ENCODE measurements at regions not wholly inside any gene's neighbourhood (a gene's known extent, or its start where the extent isn't known, plus 50 kb on each side); places are given as distances from the start of the nearest gene placed in this dataset.
A peak's percentile ranks its signal among the peaks of the same experiment; 100 is the strongest.

GRCh38 chr13:29924482-29925350 lies 74.3 kb upstream of the UBL3 start:
- Histone ChIP-seq H3K4me2 (ENCODE audit: insufficient read depth, low read length, poor library complexity, severe bottlenecking) (no peak overlapping the region), H2AFZ (ENCODE audit: low read length) (no peak overlapping the region), H3K4me3 (ENCODE audit: low read length in 2 of 2) (no peak overlapping the region), H2BK120ac (ENCODE audit: low read depth, low read length) (no peak overlapping the region), H2BK12ac (ENCODE audit: low read length) (no peak overlapping the region), H3K9me3 (replicated peaks in 1 of 2; ENCODE audit: control insufficient read depth in 2 of 2, insufficient read depth in 1 of 2, low read depth in 1 of 2, low read length in 2 of 2) (no peaks in the 10 kb centered on the region), H3K27ac (replicated peaks; ENCODE audit: low read length) (no peak overlapping the region), H3K79me1 (ENCODE audit: low read depth, low read length) (no peaks in the 10 kb centered on the region), H3K23ac (ENCODE audit: low read depth, low read length, poor library complexity) (no peak overlapping the region), H3K14ac (ENCODE audit: low read length) (peak overlapping the region; percentile 22), H4K91ac (ENCODE audit: low read depth, low read length, poor library complexity) (no peak overlapping the region), H3K36me3 (replicated peaks in 1 of 2; ENCODE audit: control insufficient read depth in 2 of 2, insufficient read depth in 2 of 2, low read length in 2 of 2) (no peaks in the 10 kb centered on the region), H3K18ac (ENCODE audit: low read length) (peak overlapping the region; percentile 20), H2AK5ac (ENCODE audit: low read depth, low read length) (peak overlapping the region; percentile 64), H3K4me1 (ENCODE audit: control insufficient read depth in 2 of 2, insufficient read depth in 1 of 2, low read depth in 1 of 2, low read length in 2 of 2) (peaks cover 0 to 19% of the 10 kb centered on the region in 2 donors), H4K8ac (ENCODE audit: low read depth, low read length) (peak overlapping the region; percentile 43), H3K9ac (ENCODE audit: low read depth, low read length, poor library complexity) (no peak overlapping the region), H2BK5ac (ENCODE audit: low read length) (no peak overlapping the region), H3K27me3 (ENCODE audit: control insufficient read depth in 3 of 3, insufficient read depth in 3 of 3, low read depth in 1 of 3, low read length in 3 of 3) (no peaks in the 10 kb centered on the region), H3K4ac (ENCODE audit: low read length) (no peak overlapping the region), H2BK15ac (ENCODE audit: low read length) (peak overlapping the region; percentile 61)
- no peak for DNase-seq (ENCODE audit: low spot score)
- no CpG with 5 or more reads among the region's 12 CpGs for WGBS, 2 donors (ENCODE audit: extremely low coverage in 2 of 2, insufficient read length in 2 of 2, insufficient replicate concordance in 1 of 2)

- DNase-seq (ENCODE audit: low spot score), result no peak
- no peaks in the 10 kb centered on the region for H3K9me3 ChIP-seq (replicated peaks in 1 of 2; ENCODE audit: control insufficient read depth in 2 of 2, insufficient read depth in 1 of 2, low read depth in 1 of 2, low read length in 2 of 2)
- no peak overlapping the region for H3K27ac ChIP-seq (replicated peaks; ENCODE audit: low read length)
- no peak overlapping the region for H3K4me3 ChIP-seq (ENCODE audit: low read length in 2 of 2)
- peak overlapping the region; percentile 44 for H2BK12ac ChIP-seq (ENCODE audit: low read length)
- WGBS, 2 donors (ENCODE audit: extremely low coverage in 2 of 2, insufficient read length in 2 of 2, insufficient replicate concordance in 1 of 2), result no CpG with 5 or more reads among the region's 12 CpGs
- no peaks in the 10 kb centered on the region for H3K27me3 ChIP-seq (ENCODE audit: control insufficient read depth in 3 of 3, insufficient read depth in 3 of 3, low read depth in 1 of 3, low read length in 3 of 3)
- H3K4me1 ChIP-seq (ENCODE audit: control insufficient read depth in 2 of 2, insufficient read depth in 1 of 2, low read depth in 1 of 2, low read length in 2 of 2), result peaks cover 0 to 19% of the 10 kb centered on the region in 2 donors
- H2BK15ac ChIP-seq (ENCODE audit: low read length), result no peak overlapping the region
- no peaks in the 10 kb centered on the region for H3K36me3 ChIP-seq (replicated peaks in 1 of 2; ENCODE audit: control insufficient read depth in 2 of 2, insufficient read depth in 2 of 2, low read length in 2 of 2)
- H3K4ac ChIP-seq (ENCODE audit: low read length), result no peak overlapping the region
- H2AFZ ChIP-seq (ENCODE audit: low read length), result peak overlapping the region; percentile 45
- no peak overlapping the region for H4K91ac ChIP-seq (ENCODE audit: low read depth, low read length, poor library complexity)
- no peak overlapping the region for H3K23ac ChIP-seq (ENCODE audit: low read depth, low read length, poor library complexity)
- no peak overlapping the region for H2AK5ac ChIP-seq (ENCODE audit: low read depth, low read length)
- no peak overlapping the region for H3K14ac ChIP-seq (ENCODE audit: low read length)
- H2BK5ac ChIP-seq (ENCODE audit: low read length), result no peak overlapping the region
- peak overlapping the region; percentile 20 for H3K18ac ChIP-seq (ENCODE audit: low read length)
- H2BK120ac ChIP-seq (ENCODE audit: low read depth, low read length), result no peak overlapping the region
- H3K9ac ChIP-seq (ENCODE audit: low read depth, low read length, poor library complexity), result no peak overlapping the region
- no peaks in the 10 kb centered on the region for H3K79me1 ChIP-seq (ENCODE audit: low read depth, low read length)
- peak overlapping the region; percentile 43 for H4K8ac ChIP-seq (ENCODE audit: low read depth, low read length)
- H3K4me2 ChIP-seq (ENCODE audit: insufficient read depth, low read length, poor library complexity, severe bottlenecking), result no peak overlapping the region
Measured at GRCh38 chr13:29923554-29924481, 73.4 kb upstream of the UBL3 start.

- H3K27ac ChIP-seq (replicated peaks; ENCODE audit: low read length), result no peak overlapping the region
- no peak overlapping the region for H3K4ac ChIP-seq (ENCODE audit: low read length)
- no peak overlapping the region for H2BK5ac ChIP-seq (ENCODE audit: low read length)
- peaks cover 8 to 20% of the 10 kb centered on the region in 2 donors for H3K4me1 ChIP-seq (ENCODE audit: control insufficient read depth in 2 of 2, insufficient read depth in 1 of 2, low read depth in 1 of 2, low read length in 2 of 2)
- no peak overlapping the region for H2BK15ac ChIP-seq (ENCODE audit: low read length)
- no peaks in the 10 kb centered on the region for H3K79me1 ChIP-seq (ENCODE audit: low read depth, low read length)
- H2AFZ ChIP-seq (ENCODE audit: low read length), result no peak overlapping the region
- no peak overlapping the region for H3K9ac ChIP-seq (ENCODE audit: low read depth, low read length, poor library complexity)
- H3K4me2 ChIP-seq (ENCODE audit: insufficient read depth, low read length, poor library complexity, severe bottlenecking), result no peak overlapping the region
- H3K18ac ChIP-seq (ENCODE audit: low read length), result no peak overlapping the region
- H3K14ac ChIP-seq (ENCODE audit: low read length), result no peak overlapping the region
- no peak overlapping the region for H2BK12ac ChIP-seq (ENCODE audit: low read length)
- H2AK5ac ChIP-seq (ENCODE audit: low read depth, low read length), result no peak overlapping the region
- no peak for DNase-seq (ENCODE audit: low spot score)
- no peaks in the 10 kb centered on the region for H3K27me3 ChIP-seq (ENCODE audit: control insufficient read depth in 3 of 3, insufficient read depth in 3 of 3, low read depth in 1 of 3, low read length in 3 of 3)
- H4K8ac ChIP-seq (ENCODE audit: low read depth, low read length), result no peak overlapping the region
- no CpG with 5 or more reads among the region's 3 CpGs for WGBS, 2 donors (ENCODE audit: extremely low coverage in 2 of 2, insufficient read length in 2 of 2, insufficient replicate concordance in 1 of 2)
- H3K4me3 ChIP-seq (ENCODE audit: low read length in 2 of 2), result no peak overlapping the region
- no peak overlapping the region for H3K23ac ChIP-seq (ENCODE audit: low read depth, low read length, poor library complexity)
- H2BK120ac ChIP-seq (ENCODE audit: low read depth, low read length), result no peak overlapping the region
- no peaks in the 10 kb centered on the region for H3K36me3 ChIP-seq (replicated peaks in 1 of 2; ENCODE audit: control insufficient read depth in 2 of 2, insufficient read depth in 2 of 2, low read length in 2 of 2)
- no peak overlapping the region for H4K91ac ChIP-seq (ENCODE audit: low read depth, low read length, poor library complexity)
- peaks cover 2 to 4% of the 10 kb centered on the region in 2 donors for H3K9me3 ChIP-seq (replicated peaks in 1 of 2; ENCODE audit: control insufficient read depth in 2 of 2, insufficient read depth in 1 of 2, low read depth in 1 of 2, low read length in 2 of 2)
Measured at GRCh38 chr13:29922896-29923295, 72.5 kb upstream of the UBL3 start.
